ENCODE measurements at regions not wholly inside any gene's neighbourhood (a gene's known extent, or its start where the extent isn't known, plus 50 kb on each side); places are given as distances from the start of the nearest gene placed in this dataset.

DNA sequence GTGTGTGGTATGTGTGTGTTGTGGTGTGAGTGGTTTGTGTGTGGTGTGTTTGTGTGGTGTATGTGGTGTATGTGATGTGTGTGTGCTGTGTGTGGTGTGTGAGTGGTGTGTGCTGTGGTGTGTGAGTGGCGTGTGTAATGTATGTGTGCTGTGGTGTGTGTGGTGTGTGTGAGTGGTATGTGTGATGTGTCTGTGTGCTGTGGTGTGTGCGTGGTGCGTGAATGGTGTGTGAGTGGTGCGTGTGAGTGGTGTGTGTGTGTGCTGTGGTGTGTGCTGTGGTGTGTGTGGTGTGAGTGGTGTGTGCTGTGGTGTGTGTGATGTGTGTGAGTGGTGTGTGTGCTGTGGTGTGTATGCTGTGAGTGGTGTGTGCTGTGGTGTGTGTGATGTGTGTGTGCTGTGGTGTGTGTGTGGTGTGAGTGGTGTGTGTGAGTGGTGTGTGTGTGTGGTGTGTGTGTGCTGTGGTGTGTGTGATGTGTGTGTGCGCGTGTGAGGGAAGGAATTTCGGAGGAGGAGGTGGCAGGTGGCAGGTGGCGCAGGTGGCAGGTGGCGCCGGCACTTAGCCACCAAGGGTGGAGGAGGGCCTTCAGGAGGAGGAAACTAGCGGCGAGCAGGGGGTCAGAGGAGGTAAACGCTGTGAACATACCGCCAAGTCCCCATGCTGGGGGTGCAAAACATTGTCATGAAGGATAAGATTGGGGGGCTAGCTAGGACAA lies 191.8 kb downstream of the MELK start:
- DNase-seq (ENCODE audit: low read depth) = no peak

DNA sequence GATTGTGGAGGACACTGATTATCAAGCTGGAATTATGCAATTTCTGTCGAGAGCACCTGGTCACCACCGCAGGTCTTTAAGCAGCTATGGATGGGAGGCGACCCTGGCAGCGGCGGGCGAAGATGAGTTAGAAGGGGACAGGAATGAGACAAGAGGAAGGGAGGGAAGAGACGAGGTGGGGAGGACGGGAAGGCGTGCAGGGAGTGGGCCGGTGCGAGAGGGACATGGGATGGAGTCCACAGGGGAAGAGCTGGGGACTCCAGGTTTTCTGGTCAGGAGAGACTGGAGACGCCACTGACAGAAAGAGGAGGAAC lies 192.3 kb downstream of the MELK start:
- DNase-seq (ENCODE audit: low read depth) = no peak

DNA sequence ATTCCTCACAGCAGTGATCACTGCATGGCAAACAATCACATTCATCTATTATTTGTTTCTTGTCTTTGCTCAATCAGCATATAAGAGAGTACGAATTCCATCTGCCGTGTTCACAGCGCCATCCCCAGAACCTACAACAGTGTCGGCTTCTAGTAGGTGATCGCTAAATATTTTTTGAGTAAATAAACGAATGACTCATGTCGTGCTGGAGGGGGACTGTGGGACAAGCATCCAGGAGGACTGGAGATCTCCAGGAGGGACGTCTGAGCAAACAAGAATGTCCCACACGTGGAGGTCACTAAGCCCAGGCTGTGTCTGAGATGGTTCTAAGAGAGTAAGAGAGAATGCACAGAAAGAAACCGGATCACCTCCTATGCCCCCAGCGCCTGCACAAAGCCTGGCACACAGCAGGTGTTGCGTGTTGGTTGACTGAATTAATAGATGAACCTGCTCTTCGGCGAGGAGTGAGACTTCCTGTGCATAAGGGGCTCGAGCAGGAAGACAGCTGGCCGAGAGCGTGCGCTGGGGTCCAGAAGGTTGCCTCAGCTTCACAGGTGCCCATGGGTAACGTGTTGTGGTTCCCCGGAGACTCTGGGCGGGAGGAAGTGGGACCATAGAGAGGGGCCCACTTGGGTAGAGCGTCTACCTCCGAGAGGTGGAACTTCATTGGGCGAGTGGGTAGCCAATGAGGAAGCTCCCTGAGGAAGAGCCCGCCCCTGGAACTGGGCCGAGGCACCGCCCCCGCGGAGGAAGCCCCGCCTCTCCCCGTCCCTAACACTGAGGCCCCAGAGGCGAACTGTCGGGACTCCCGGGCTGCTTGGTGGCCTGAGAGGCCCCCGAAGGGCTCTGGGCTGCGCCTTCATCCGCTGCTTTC lies 193.0 kb downstream of the MELK start:
- DNase-seq (ENCODE audit: low read depth) = peak; percentile 66

DNA sequence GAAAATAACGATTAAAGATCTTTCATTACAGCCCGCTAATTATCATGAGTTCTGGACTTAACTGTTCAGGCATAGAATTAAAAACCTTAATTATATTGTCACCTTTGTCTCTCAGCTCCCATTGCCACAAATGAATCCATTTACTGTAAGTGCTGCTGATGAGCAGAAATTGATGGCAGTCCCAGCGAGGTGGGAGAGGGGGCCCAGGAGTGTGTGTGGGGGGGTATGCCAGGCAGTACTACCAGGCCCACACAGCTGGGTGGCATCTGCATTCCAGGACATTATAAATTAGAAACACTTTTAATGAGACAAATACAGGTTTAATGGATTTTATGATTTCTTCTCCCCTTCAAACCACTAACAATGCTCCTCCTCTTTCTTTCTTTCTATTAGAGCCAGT lies 196.0 kb downstream of the MELK start:
- DNase-seq (ENCODE audit: low read depth) = no peak

DNA sequence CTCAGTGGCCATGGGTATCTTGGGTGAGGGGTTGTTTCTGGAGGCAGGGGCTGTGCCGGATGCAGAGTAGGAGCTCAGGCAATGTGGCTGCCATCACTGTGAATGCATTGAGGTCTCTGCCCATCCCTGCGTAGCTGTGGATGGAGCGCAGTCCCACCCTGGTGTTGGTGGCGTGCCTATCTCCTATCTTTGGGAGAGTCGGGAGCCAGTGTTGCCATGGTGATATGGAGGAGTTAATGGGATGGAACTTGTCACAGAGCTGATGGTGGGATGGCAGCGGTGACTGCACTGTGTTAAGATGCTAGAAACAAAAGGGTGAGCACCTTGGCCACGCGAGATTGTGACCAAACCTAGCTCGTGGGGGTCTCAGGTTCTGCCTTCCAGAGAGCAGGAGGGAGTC lies 197.3 kb downstream of the MELK start:
- no peak for DNase-seq (ENCODE audit: low read depth)

DNA sequence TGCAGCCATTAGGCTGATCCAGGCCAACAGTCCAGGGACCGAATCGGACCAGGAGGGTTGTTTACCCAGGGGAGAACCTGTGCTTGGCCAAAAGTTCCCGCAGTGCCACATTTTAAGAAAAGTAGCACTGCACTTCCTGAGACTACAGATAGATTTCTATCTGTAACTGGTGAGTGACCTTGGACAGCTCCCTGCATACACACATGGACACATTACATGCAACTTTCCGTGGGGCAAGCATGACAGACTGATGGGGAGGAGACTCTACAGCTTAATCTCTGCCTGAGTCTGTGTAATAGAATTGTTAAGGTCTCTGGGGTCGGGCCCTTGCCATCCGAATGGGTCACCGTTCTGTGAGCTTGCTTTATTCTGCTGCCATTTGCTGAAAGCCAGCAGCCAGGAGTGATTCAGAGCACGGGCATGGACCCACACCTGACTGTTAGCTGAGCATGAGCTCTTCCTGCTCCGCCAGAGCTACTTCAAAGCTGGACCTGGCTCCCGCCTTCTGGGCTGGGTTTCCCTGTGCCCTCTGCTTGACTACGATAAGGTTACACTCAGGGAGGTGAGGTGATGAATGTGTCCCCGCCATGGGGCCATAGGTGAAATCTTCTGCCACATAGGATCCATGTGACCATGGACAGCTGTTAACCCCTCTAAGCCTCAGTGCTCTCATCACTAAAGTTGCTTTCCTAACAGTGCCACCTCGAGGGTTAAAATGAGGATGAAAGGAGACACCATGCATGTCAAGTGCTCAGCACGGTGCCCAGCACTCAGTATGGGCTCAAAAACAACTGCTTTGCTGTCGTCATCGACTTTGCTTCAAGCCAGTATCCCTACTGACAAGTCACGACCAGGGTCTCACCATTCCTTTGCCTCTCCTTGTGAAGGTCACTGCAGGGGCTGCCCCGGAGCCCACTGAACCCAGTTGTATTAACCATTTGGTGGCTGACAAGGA lies 200.0 kb downstream of the MELK start:
- DNase-seq (ENCODE audit: low read depth) = no peak

DNA sequence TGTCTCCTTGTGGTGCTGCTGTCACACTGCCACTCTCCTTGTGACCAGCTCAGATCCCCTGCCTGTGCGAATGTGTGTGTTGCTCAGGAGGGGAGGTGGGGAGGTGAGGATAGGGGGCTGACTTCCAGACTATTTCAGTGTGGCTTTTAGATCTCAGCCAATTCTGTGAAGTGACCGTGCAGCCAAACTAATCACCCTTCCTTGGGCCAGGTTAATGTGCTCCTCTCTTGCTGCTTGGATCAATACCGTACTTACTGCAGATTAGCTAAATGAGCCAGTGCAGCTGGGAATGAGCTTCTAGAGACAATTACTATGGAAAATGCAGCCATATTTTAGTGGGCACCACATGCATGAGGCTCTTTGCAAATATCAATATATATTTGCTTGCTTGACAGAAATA lies 206.0 kb downstream of the MELK start:
- DNase-seq (ENCODE audit: low read depth) = no peak

DNA sequence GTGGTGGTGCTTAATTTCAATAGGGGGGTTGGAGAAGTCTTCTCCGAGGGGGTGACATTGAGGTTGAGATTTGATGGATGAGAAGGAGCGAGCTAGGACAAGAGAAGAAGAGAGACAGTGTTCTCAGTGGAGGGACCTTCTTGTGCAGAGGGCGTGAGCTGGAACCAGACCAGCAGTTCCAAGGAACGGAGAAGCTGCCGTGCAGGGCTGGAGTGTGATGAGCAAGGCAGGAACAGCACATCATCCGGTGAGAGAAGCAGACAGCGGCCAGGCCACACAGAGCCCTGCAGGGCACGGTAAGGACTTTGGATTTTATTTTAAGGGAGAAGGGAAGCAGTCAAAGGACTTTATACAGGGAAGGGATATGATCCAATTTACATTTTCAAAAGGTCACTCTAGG lies 206.9 kb downstream of the MELK start:
- no peak for DNase-seq (ENCODE audit: low read depth)

DNA sequence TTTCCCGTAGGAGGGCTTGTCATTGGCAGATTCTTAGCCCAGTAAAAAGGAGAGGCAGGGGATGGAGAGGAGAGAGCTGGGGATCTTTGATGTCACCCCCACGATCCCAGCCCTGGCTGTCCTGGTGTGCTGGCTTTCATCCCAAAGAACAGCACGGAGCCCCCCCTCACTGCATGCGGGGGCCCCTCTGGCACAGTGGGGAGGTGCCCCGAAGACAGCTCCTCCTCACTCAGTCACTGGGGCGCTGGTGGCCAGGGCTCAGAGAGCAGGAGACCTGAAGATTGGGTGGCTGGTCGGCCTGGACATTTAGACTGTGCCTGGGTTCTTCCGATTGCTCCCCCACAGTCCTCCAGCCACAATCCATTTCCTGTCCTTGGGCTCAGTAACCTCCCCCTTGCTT lies 207.5 kb downstream of the MELK start:
- DNase-seq (ENCODE audit: low read depth) = no peak

DNA sequence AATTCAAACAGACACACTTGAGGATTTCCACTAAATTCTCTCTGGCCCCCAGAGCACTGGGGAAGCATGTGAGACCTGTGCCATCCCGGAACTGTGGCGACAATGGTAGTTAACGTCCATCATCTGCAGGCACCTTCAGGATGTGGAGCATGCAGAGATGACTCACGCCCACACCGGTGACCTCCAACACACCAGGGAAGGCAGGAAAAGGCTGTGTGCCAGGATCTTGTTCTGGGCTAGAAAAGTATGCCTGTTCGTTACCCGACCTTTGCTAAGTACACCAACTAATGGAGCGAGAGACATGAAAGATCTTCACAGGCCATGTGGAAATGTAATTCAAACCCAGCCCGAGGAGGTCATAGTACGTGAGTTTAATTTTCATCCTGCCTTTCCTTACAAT lies 208.8 kb downstream of the MELK start:
- DNase-seq (ENCODE audit: low read depth) = no peak
